Stimulated activated CD4-positive, alpha-beta T cell treated with anti-CD3 and anti-CD28 coated beads, Interleukin-1b, Interleukin-23, amount 100 ng/mL, for 48 hours (primary cell): ENCODE measurements at regions not wholly inside any gene's neighbourhood (a gene's known extent, or its start where the extent isn't known, plus 50 kb on each side); places are given as distances from the start of the nearest gene placed in this dataset.
"Not testable (repeated sequence)": the region's sequence is repeated elsewhere in the genome, so short reads cannot be mapped to it uniquely, and the experiment has no call there.

ENCODE experiments used
- DNase-seq: peaks from one replicate; pipeline ENCODE4 v3.0.0-alpha.2; 2020

DNA sequence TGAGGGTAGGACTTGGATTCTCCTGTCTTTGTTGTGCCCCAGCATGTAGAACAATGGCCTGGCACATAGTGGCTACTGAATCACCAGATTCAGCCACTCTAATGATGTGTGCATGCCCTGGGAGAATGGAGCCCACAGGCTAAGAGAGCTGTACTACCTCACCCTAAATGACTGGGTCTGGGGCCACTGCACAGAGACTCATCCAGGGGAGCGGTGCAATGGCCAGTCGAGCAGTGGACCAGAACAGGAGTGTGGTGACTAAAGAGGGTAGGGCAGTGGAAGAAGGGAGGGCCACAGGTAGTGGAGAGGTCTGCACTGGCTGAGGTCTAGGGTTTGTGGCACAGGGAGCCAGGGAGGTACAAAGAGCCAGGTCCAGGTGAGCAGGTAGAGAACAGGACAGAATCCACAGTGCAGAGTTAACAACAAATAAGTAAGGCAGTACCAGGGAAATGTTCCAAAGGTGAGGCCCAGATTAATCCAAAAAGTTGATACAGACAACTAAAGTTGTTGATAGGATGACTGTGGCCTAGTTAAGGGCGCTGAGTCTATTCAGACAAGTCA lies 142.7 kb upstream of the ATP11B start:
- DNase-seq, result no peak

DNA sequence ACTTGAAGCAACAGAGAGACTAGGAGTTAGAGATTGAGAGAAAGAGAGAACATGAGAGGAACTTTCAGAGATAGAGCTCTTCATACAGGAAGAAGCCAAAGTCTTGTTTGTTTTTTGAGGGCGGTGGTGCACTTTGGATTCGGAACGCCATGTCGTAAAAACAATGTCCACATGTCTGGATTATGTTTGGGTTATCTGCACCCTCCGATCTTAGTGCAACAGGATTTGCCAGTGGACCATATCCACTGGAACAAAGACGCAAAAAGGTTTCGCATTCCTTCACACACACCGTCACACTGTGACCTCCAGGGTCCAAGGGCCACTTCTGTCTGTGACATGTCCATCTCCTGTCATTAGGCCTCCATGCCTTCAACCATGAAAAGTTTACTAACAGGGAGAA lies 141.8 kb upstream of the ATP11B start:
- DNase-seq, result no peak

DNA sequence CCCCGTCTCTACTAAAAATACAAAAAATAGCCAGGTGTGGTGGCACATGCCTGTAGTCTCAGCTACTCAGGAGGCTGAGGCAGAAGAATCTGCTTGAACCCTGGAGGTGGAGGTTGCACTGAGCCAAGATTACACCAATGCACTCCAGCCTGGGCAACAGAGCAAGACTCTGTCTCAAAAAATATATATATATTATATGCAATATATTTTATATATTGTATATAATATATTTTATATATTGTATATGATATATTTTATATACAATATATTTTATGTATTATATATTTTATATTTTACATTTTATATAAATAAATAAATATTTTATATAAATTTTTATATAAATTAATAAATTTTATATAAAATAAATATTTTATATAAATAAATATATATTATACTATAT lies 140.2 kb upstream of the ATP11B start:
- DNase-seq, result not testable (repeated sequence)

DNA sequence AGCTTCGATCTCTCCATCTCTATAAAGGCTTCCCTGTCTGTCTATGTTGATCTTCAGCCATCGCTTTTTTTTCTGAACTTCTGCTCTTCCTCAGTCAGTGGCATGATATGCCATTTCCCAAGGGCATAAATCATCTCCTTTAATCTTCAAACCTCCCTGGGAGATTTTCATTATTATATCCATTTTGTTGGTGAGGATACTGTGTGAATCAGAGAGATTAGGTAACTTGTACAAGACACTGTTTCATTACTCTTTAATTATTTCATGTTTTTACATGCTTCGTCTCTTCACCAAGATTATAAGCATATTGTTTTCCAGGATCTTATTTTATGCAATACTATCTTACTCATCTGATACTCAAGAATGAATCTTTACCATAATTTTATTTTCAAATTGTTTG lies 124.8 kb upstream of the ATP11B start:
- DNase-seq, result no peak

DNA sequence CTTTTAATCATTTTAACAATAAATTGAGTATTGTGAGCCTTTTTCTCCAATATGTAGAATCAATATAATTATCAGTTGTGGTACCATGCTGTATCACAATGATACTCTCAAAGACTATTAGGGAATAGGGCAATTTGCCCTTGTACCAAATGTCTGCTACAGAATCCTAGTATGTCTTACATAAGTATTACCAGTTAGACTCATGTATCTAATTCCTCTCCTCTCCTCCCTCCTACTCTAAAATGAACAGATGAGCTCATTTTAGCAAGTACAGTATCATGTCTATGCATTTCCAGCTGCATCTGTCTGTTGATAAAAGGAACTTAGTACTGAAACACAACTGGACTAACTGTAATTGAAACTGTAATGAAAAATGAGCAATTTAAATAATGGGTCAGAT lies 124.3 kb upstream of the ATP11B start:
- no peak for DNase-seq

DNA sequence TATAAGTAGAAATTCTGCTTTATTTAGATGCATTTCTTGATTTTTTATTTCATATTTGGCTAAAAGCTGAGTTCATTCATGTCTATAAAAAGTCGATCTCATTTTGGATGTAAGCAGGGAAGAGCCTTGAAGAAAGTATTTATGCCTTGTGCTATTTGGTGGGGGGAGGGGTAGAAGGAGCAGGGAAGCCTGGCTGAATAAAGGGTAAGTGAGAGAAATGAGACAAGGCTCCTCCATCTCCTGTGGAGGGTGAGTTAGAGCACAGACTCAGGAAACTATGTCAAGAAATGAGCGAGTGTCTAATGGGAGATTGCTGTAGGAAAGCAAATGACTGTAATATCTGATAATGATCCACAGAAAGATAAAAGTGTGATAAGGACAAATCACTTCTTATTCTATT lies 121.8 kb upstream of the ATP11B start:
- DNase-seq, result no peak

DNA sequence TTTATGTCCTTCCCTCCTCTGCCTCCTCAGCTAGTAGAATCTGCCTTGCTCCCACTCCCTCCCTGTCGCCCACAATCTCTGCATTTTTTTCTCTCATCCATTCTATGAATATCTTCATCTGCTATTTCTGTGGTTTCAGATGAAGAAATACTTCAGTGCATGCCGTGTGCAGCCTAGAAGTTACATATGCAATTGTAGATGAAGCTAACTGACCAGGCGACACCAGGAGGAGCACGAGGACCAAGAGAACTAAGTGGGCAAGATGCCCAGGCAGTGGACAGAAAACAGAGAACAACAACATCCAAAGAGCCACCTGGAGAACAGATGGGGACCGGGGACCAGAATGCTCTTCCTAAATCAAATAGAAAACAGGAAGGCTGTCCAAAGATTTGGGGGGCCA lies 121.4 kb upstream of the ATP11B start:
- no peak for DNase-seq

DNA sequence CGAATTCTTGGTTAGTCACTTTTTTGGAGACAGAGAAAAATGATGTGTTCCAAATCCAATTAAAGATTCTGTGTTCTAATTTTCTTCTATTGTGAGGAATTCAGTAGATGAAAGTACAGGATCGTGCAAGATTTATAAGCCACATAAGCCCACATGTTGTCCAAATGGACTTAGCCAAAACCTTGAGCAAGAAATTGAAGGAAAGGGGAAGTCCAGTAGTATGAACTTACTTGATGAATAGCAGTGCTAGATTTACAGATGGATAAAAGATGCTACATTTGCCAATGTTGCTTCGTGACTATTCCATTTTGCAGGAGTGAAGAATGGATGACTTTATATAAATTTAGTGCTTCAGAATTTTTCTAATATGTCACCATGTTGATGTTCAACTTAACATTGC lies 120.0 kb upstream of the ATP11B start:
- no peak for DNase-seq

DNA sequence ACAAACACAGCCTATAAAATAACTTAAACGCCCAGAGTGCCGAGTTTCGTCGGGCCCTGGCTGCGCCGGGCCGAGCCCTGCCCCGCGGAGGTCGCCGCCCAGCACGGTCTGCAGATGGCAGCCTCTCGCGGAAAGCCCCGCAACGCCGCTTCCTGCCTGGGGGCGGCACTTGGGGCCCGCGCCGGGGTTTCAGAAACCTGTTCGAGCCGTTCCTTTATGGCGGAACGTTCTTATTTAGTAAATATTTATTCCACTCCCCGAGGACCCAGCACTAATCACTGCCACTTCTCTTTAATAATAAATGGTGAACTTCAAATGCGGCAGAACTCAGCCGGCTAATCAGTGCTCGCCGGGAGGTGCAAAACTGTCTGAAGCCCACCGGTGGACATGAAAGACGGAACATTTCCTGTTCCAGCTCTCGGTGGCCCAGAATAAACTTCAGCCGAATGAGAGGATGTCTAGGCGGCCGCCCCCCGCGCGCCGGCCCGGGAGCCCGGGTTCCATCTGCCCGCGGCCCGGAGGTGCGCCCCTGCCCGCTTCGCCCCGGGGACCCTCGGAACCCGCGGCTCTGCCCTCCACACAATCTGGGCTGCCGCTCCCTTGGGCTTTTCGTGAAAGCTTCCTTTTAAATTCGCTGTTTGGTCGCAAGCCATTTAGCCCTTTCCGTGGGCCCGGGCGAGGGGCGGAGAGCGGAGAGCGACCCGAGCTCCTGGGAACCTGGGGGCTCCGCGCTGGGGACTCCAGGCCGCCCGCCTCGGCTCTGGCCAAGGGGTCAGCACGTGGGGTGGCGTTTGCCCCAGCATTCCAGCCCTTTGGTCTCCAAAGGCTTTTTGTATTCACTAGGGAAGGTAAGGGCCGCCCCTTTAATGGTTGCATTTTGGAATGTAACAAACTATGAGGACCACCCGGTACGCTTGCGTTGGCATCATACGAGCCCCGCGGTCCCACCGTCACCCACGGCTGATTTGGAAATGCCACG lies 110.8 kb upstream of the ATP11B start:
- DNase-seq, result peak; percentile 50

DNA sequence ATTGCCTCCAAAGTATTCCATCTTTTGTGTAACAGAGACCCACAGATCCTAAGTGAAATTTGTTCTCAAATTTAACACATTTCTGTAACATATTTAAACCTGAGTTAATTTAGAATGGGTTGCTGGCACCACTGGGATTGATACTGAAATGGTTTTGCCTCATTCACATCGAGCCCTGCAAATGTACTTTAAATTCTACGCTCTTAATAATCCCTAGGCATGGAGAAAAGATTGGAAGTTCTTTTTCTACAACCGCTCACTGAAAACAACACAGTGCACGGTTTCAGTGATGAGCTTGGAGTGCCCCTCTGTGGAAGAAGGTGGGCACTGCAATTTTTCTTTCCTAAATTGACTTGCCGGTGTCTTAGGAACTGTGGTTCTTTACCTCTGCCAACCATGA lies 109.9 kb upstream of the ATP11B start:
- DNase-seq, result peak; percentile 45

DNA sequence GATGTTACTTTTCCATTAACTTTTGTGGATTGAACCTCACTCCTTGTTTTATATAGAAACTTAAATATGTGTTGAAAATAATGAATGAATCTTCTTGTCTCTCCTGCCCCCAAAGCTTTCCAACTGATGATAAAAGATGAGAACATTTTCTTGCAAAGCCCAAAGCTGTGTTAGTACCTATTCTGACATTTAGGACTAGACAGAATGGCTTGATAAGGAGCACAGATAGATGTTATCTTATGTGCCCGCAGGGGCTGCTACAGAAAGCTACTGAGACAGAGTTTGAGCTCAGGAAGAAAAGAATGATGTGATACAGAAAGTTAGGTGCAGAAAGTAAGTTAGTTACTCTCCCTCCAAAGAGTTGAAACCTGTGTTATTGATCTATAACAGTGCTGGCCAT lies 109.4 kb upstream of the ATP11B start:
- DNase-seq, result no peak

DNA sequence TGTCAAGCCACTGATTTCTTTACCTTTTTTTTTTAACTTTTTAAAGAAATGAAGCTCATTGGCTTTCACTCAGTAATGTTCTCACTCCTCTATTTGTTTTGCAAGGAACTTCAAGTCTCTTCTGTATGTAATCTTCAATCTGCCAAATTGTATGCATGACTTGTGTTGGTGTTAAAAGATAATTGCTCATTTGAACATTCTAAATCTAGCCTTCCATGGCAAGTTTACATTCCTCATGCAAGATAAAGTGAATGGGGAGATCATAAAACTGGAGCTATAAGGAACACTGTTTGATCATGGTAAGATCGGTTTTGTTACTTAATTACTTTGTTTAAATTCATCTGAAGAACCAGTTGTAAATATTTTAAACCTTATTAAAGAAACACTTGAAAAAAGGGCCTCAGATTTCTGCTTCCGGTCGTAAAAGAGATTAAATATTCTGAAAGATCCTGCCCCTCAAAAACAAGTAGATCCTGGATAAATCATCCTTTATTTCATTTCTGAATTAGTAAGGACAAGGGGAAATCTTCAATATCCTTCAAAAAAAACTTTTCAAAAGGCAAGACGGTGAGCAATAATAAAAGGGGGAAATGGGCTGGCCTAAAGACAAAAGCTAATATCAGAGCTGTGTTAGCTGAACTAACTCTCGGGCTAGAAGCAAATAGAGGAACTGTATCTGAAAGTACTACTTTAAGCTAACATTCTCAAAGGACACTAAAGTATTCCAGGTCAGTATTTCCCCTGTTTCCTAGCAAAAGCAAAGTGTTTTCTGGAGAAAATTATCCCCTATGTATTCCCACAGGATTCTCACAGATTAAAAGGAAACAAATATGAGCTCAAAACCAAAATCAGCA lies 107.0 kb upstream of the ATP11B start:
- no peak for DNase-seq

DNA sequence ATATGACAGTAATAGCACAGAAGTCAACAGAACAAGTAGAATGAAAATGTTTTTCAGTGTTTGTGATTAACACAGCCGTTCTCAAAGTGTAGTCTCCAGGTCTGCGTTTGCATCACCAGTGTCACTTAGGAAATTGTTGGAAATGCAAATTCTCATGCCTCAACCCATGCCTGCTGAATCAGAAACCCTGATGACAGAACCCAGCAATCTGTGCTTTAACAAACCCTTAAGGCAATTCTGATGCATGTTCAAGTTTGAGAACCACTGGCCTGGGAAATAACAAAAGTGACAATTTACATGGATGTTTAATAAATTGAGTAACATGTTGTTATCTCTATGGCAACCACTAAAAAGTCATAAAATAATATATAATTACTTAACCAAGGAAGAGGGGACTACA lies 103.1 kb upstream of the ATP11B start:
- no peak for DNase-seq

DNA sequence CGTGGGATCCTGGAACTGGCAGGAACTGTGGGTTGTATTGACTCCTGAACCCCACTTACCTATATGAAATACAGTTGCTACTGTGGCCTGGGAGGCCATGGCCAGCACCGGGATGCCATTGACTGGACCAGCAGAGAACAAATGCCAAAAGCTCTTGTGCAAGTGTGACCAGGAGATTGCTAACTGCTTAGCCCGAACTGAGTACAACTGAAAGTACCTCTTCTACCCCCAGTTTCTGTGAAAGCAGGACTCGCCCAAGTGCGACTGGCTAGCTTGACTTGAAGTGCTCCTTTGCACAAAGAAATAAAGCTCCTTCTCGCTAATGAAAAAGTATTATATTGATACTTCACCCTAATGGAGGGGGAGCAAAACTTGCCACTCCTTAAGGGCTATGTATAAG lies 101.3 kb upstream of the ATP11B start:
- DNase-seq, result no peak

DNA sequence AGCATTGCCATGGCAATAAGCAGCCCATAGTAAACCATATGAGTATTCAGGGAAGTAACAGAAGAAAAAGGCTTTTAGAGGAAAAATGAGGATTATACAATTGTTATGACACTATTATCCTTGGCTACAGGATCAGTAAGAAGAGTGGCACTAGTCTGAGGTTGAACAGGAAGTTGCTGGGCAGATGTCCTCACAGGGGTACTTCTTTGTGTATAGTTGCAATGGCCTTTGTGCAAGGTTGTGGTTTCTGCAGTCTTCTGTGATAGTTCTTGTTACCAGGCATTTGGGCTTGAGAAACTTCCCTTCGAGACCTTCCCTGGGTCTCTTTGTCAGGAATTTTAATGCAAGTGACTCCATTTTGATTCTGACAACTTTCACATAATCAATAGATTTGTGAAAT lies 100.6 kb upstream of the ATP11B start:
- no peak for DNase-seq

DNA sequence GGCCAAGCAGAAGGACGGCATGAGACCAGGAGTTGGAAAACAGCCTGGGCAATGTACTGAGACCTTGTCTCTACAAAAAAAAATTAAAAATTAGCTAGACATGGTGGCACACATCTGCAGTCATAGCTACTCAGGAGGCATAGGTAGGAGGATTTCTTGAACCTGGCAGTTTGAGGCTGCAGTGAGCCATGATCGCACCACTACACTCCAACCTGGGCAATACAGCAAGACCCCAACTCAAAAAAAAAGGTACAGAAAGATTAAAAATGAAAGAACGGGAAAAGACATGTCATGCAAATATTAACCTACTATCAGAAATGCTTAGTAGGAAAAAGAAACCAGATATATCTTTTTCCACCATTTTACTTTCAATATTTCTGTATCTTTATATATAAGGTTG lies 99.6 kb upstream of the ATP11B start:
- DNase-seq, result no peak

DNA sequence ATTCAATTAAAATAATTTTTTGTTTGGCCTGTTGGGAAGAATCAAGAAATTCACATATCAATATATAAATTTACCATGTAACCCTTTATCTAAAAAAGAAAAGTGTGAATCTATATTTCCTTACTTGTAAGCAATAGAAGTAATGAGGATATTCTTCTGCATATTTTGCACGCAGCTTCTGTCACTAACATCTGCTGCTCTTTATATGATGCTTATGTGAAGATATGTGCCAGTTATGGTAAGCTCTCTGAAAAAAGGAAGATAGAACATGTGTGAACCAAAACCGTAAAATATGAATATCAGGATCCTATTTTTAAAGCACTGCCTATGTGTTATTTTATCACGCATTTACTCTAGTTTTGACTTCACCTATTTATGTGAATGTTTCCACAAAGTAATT lies 96.4 kb upstream of the ATP11B start:
- no peak for DNase-seq

DNA sequence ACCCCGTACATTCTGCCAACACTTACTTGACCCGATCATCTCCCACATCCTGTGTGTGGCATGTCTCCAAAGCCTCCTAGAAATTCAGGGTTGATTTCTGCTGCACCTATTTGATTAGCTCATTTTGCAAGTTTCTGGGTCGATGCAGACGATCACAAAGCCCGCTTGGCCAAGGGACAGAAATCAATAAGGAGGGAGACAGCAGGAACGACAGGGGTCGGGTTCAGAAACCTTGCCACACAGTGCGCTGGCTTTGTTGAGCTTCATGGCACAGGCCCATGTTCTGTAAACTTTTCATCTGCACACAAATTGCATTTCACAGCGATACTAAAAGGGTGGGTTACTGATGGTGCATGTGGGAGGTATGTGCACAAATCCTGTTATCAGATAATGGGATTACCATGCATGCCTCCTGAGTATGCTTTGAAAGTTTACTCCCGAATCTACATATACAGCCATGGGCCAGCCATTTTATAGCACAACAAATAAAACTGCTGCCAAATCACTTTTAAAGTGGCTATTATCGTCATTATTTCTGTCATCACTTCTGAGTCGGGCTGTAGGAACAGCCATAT lies 95.9 kb upstream of the ATP11B start:
- no peak for DNase-seq

DNA sequence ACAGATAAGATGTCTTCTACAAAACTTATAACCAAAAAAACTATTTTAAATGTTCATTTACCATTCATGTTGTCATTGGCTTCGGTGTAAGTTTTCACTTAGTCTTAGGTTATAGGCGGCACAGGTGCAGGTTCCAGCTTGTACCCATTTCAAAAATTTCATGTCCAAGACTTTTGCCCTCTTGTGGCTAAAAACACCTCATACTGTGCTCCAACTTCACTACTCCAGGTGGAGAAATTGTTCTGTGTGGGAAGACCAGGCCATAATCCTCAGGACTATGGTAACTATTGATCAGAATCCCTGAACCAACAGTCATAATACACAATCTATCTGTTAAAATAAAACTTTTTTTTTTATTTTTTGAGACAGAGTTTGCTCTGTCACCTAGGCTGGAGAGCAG lies 95.2 kb upstream of the ATP11B start:
- DNase-seq, result no peak

DNA sequence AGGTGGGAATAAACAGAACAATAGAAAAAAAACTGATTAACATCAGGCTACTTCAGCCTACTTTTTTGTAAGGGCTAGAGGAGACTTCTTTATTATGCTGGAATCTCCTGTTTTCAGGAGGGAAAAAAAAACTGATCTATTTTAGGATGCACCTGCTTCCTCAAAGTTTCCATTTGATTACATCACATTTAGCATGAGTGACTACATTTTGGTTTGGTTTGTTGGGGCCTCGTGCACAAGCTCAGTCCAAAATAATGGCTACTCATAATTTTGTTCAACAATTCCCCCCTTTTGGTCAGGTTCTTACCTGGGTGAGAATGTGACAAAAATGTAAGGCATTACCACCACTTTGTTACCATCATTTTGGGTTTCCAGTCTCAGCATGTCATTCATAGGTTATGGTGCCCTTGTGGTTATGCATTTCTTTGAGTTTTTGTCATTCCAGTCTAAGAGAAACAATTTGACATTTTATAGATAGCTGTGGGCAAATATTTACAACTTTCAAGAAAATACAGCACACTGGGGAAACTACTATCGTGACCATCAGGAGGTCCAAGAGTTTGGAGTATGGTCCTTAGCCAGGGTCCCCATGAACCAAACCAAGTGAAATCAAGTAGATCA lies 93.6 kb upstream of the ATP11B start:
- DNase-seq, result no peak

DNA sequence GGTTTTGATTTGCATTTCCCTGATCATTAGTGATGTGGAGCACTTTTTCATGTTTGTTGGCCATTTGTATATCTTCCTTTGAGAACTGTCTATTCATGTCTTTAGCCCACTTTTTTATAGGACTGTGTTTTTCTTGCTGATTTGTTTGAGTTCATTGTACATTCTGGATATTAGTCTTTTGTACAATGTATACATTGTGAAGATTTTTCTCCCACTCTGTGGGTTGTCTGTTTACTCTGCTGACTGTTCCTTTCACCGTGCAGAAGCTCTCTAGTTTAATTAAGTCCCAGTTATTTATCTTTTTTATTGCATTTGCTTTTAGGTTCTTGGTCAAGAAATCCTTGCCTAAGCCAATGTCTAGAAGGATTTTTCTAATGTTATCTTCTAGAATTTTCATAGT lies 91.1 kb upstream of the ATP11B start:
- DNase-seq, result no peak

DNA sequence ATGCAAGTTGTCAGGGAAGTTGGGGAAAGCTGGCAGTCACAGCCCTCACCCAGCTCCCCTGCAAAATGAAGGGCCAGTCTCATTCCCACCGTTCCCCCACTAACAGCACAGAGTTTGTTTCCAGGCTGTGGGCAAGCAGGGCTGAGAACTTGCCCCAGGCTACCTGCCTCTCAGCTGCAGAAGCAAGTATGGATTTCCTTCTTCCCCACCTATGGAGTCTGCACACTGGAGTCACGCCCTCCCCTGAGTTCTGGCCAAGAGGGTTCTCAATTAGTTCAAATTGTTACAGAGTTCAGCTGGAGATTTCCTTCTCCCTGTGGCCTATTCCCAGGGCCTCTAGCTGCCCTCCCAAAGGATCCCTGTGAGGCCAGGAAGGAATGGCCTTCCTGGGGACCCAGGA lies 90.1 kb upstream of the ATP11B start:
- DNase-seq, result no peak

DNA sequence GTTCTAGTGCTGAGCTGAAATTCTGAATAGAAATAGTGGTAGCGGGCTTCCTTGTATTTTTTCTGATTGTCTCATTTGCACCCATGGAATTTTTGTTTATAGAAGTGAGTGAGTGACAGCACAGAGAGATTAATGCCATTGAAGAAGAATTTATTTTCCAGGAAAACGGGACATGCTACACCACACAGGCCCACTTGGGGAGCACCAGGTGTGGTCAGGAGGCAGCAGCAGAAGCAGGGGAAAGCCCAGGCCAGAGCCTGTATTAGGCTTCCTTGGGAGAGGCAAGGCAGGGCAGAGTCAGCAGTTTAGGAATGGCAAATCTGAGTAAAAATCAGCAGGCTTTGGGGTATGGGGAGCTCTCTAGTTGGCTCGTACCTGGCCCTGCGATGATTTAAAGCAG lies 88.4 kb upstream of the ATP11B start:
- DNase-seq, result no peak
